ENCODE measurements at regions not wholly inside any gene's neighbourhood (a gene's known extent, or its start where the extent isn't known, plus 50 kb on each side); places are given as distances from the start of the nearest gene placed in this dataset.

- Histone ChIP-seq H3K4me3 (ENCODE audit: low read depth, low read length) (no peak overlapping the region), H3K36me3 (ENCODE audit: control insufficient read depth, insufficient read depth, low read length) (no peaks in the 10 kb centered on the region), H3K27me3 (ENCODE audit: control insufficient read depth, insufficient read depth, low read length) (no peaks in the 10 kb centered on the region)
- no peak for TF ChIP-seq CTCF (IDR thresholded peaks at IDR 0.05; ENCODE audit: insufficient read depth, low read length, severe bottlenecking)
- FAIRE-seq (no peak), DNase-seq (ENCODE audit: low read depth) (no peak)
These were observed 224.1 kb upstream of the HES1 start for GRCh38 chr3:193911784-193912340.

DNA sequence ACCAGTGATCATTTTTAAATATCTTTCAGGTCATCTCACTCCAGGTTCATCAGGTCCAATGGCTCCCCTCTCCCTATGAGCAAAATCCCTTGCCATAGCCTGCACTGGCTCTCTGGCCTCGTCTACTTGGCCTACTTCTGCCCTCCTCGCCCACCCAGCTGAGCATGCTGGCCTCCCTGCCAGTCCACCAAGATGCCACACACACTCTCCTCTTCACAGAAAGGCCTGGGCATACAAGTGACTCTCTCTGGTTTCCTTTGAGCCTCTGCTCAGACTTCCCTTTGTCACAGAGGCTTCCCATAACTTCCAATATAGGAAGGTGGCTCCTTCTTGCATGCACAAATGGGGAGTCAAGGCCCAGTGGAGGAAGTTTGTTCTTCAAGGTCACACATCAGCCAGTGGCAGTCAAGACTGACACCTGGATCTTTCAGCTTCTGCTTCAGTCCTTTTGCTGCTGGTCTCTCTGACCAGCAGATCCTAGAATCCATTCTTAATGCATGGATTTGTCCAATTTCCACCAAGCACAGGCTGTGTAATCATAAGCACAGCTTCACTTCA is 223.2 kb upstream of the HES1 start:
- no peak for TF ChIP-seq CTCF (IDR thresholded peaks at IDR 0.05; ENCODE audit: insufficient read depth, low read length, severe bottlenecking)

GRCh38 chr3:193914602-193915001 is 221.3 kb upstream of the HES1 start:
- Histone ChIP-seq H3K36me3 (ENCODE audit: control insufficient read depth, insufficient read depth, low read length) (no peaks in the 10 kb centered on the region), H3K4me3 (ENCODE audit: low read depth, low read length) (no peak overlapping the region), H3K27me3 (ENCODE audit: control insufficient read depth, insufficient read depth, low read length) (peaks cover 1% of the 10 kb centered on the region)
- no peak for TF ChIP-seq CTCF (IDR thresholded peaks at IDR 0.05; ENCODE audit: insufficient read depth, low read length, severe bottlenecking)
- FAIRE-seq (no peak), DNase-seq (ENCODE audit: low read depth) (no peak)

More for the DNA sequence above, 223.2 kb upstream of the HES1 start:
- no peak for FAIRE-seq
- H3K4me3 ChIP-seq (ENCODE audit: low read depth, low read length) = no peak overlapping the region
- no peak for DNase-seq (ENCODE audit: low read depth)
- no peaks in the 10 kb centered on the region for H3K27me3 ChIP-seq (ENCODE audit: control insufficient read depth, insufficient read depth, low read length)
- no peaks in the 10 kb centered on the region for H3K36me3 ChIP-seq (ENCODE audit: control insufficient read depth, insufficient read depth, low read length)

GRCh38 chr3:193915099-193915498 is 220.8 kb upstream of the HES1 start:
- Histone ChIP-seq H3K36me3 (ENCODE audit: control insufficient read depth, insufficient read depth, low read length) (no peaks in the 10 kb centered on the region), H3K4me3 (ENCODE audit: low read depth, low read length) (no peak overlapping the region), H3K27me3 (ENCODE audit: control insufficient read depth, insufficient read depth, low read length) (peaks cover 1% of the 10 kb centered on the region)
- DNase-seq (ENCODE audit: low read depth) (no peak), FAIRE-seq (no peak)
- no peak for TF ChIP-seq CTCF (IDR thresholded peaks at IDR 0.05; ENCODE audit: insufficient read depth, low read length, severe bottlenecking)

GRCh38 chr3:193915613-193916012 is 220.3 kb upstream of the HES1 start:
- Histone ChIP-seq H3K4me3 (ENCODE audit: low read depth, low read length) (no peak overlapping the region), H3K27me3 (ENCODE audit: control insufficient read depth, insufficient read depth, low read length) (peaks cover 1% of the 10 kb centered on the region), H3K36me3 (ENCODE audit: control insufficient read depth, insufficient read depth, low read length) (no peaks in the 10 kb centered on the region)
- FAIRE-seq (no peak), DNase-seq (ENCODE audit: low read depth) (no peak)
- no peak for TF ChIP-seq CTCF (IDR thresholded peaks at IDR 0.05; ENCODE audit: insufficient read depth, low read length, severe bottlenecking)

DNA sequence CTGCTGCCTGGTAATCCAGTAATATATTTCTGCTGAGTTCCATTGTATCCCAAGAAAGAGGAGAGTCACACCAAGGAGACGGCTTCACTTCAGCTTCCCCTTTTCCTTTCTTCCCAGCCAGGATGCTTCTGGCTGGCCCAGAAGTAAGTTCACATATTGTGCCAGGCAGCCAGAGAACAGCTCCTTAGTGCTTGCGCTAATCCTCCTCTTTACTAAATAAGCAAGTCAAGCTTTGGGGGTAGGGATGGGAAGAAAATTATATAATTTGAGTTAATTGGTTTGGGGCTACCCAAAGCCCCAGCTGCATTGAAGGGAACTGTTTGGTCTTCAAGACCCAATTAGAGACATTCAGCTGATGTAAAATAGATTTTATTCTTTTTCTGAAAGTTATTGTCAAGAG is 218.8 kb upstream of the HES1 start:
- H3K27me3 ChIP-seq (ENCODE audit: control insufficient read depth, insufficient read depth, low read length) = peaks cover 1% of the 10 kb centered on the region
- no peaks in the 10 kb centered on the region for H3K36me3 ChIP-seq (ENCODE audit: control insufficient read depth, insufficient read depth, low read length)
- DNase-seq (ENCODE audit: low read depth) = no peak
- no peak for FAIRE-seq
- TF ChIP-seq CTCF (IDR thresholded peaks at IDR 0.05; ENCODE audit: insufficient read depth, low read length, severe bottlenecking) = no peak
- no peak overlapping the region for H3K4me3 ChIP-seq (ENCODE audit: low read depth, low read length)

Measured in bronchial epithelial cell (primary cell).